ENCODE measurements at regions not wholly inside any gene's neighbourhood (a gene's known extent, or its start where the extent isn't known, plus 50 kb on each side); places are given as distances from the start of the nearest gene placed in this dataset.

- H3K4me3 Mint-ChIP-seq = no peak overlapping the region
- no peak overlapping the region for H3K4me2 ChIP-seq (ENCODE audit: insufficient read depth, insufficient read length, low read length)
- no peak overlapping the region for H4K8ac ChIP-seq (replicated peaks; ENCODE audit: insufficient read length, low read depth, low read length)
Measured at GRCh38 chr3:18650731-18651130, 225.6 kb upstream of the SATB1 start.

More at GRCh38 chr3:18650731-18651130, 225.6 kb upstream of the SATB1 start:
- Histone ChIP-seq H4K20me1 (ENCODE audit: control insufficient read depth, insufficient read depth, insufficient read length) (no peaks in the 10 kb centered on the region), H3K27me3 (ENCODE audit: insufficient read depth, low read length) (no peaks in the 10 kb centered on the region), H2BK15ac (ENCODE audit: low read depth, low read length) (no peak overlapping the region), H2AK5ac (ENCODE audit: insufficient read length, low read length) (no peak overlapping the region), H3T11ph (ENCODE audit: low read length) (no peak overlapping the region), H3K79me2 (ENCODE audit: insufficient read depth, low read length) (no peaks in the 10 kb centered on the region), H3K14ac (ENCODE audit: insufficient read depth, low read length) (no peak overlapping the region), H4K5ac (ENCODE audit: insufficient read length, low read depth, low read length) (no peak overlapping the region), H3K4ac (ENCODE audit: low read depth, low read length) (no peak overlapping the region), H3K9ac (ENCODE audit: extremely low read depth, insufficient read length, low read length) (no peak overlapping the region), H3K18ac (ENCODE audit: insufficient read length, low read depth, low read length) (no peak overlapping the region), H3K23me2 (ENCODE audit: insufficient read length, low read depth, low read length, poor library complexity, severe bottlenecking) (no peaks in the 10 kb centered on the region), H3K56ac (ENCODE audit: insufficient read length, low read depth, low read length) (no peak overlapping the region), H2BK5ac (ENCODE audit: insufficient read length, low read length) (no peak overlapping the region), H2BK12ac (ENCODE audit: insufficient read length, low read depth, low read length) (no peak overlapping the region), H4K91ac (ENCODE audit: insufficient read length, low read depth, low read length) (no peak overlapping the region), H2BK20ac (ENCODE audit: low read depth, low read length, poor library complexity, severe bottlenecking) (no peak overlapping the region), H3K79me1 (ENCODE audit: insufficient read depth, low read depth, low read length, poor library complexity, severe bottlenecking) (no peaks in the 10 kb centered on the region), H2BK120ac (ENCODE audit: low read depth, low read length, poor library complexity, severe bottlenecking) (no peak overlapping the region), H3K9me3 (ENCODE audit: control insufficient read depth, low read depth, low read length) (no peaks in the 10 kb centered on the region), H3K27ac (ENCODE audit: insufficient read length, low read depth, low read length) (no peak overlapping the region), H3K4me1 (ENCODE audit: insufficient read depth, low read length) (no peaks in the 10 kb centered on the region; the same call in 1 of the 2 replicates), H2AFZ (ENCODE audit: low read length) (no peak overlapping the region), H3K23ac (ENCODE audit: insufficient read length, low read depth, low read length) (no peak overlapping the region)
- Mint-ChIP-seq H3K36me3 (ENCODE audit: insufficient read depth in 1 of 3, low read depth in 3 of 3) (no peaks in the 10 kb centered on the region), H3K9me3 (no peaks in the 10 kb centered on the region), H3K27ac (no peak overlapping the region), H3K4me1 (no peaks in the 10 kb centered on the region), H3K27me3 (ENCODE audit: low read depth) (no peaks in the 10 kb centered on the region)
- no peak for DNase-seq
- no peak for TF ChIP-seq CTCF (conservative IDR thresholded peaks at IDR 0.05)
- WGBS (ENCODE audit: extremely low coverage, insufficient read length, low lambda C conversion rate) = no CpG with 5 or more reads among the region's 5 CpGs
